HL-60 (cell line): ENCODE measurements at regions not wholly inside any gene's neighbourhood (a gene's known extent, or its start where the extent isn't known, plus 50 kb on each side); places are given as distances from the start of the nearest gene placed in this dataset.

Experiments
- CTCF ChIP-seq: IDR thresholded peaks from one replicate; pipeline ENCODE4 v1.5.1; 2011; ENCODE audit warnings: low read length, control low read depth, inconsistent platforms; ENCODE audit not compliant: insufficient read depth
- POLR2AphosphoS5 ChIP-seq: IDR thresholded peaks from 2 replicates; pipeline ENCODE4 v1.6.1; 2012; ENCODE audit warnings: low read depth

- TF ChIP-seq CTCF (no peak), POLR2AphosphoS5 (no peak)
These were observed 282.2 kb downstream of the CYRIA start for GRCh38 chr2:16383411-16383810.
